Lung (tissue), 11 donors: ENCODE measurements at regions not wholly inside any gene's neighbourhood (a gene's known extent, or its start where the extent isn't known, plus 50 kb on each side); places are given as distances from the start of the nearest gene placed in this dataset.

Experiments used
- ATAC-seq: fragments of 200-7000 bp; cut with Tn5 transposase; one replicate; pipeline ENCODE4 v1.9.1; 2020; ENCODE audit warnings: moderate number of reproducible peaks; ENCODE audit not compliant: insufficient read depth, low FRiP score
- DNase-seq, 3 donors: peaks; one replicate each; pipeline ENCODE4 v3.0.0-alpha.2; 2013 to 2017
- H3K27ac ChIP-seq, 2 donors: one replicate each; pipeline ENCODE4 v1.5.1; 2013; ENCODE audit warnings: mild to moderate bottlenecking in 2 of 2, moderate library complexity in 2 of 2, control low read depth in 1 of 2, inconsistent platforms in 1 of 2, low read depth in 1 of 2, low read length in 1 of 2
- H3K27me3 ChIP-seq, 3 donors: one replicate each; pipeline ENCODE4 v1.5.1; 2013; ENCODE audit warnings: low read length in 2 of 3; ENCODE audit not compliant: control insufficient read depth in 3 of 3, insufficient read depth in 3 of 3
- H3K36me3 ChIP-seq, 4 donors: one replicate each; pipeline ENCODE4 v1.5.1; 2013; ENCODE audit warnings: low read length in 4 of 4, mild to moderate bottlenecking in 1 of 4, moderate library complexity in 1 of 4; ENCODE audit not compliant: control insufficient read depth in 4 of 4, insufficient read depth in 4 of 4
- H3K4me1 ChIP-seq, 5 donors: one replicate each; pipeline ENCODE4 v1.5.1; 2013; ENCODE audit warnings: low read length in 5 of 5, mild to moderate bottlenecking in 2 of 5, moderate library complexity in 1 of 5; ENCODE audit not compliant: control insufficient read depth in 5 of 5, insufficient read depth in 5 of 5
- H3K4me3 ChIP-seq: one replicate; pipeline ENCODE4 v1.5.1; 2013; ENCODE audit warnings: mild to moderate bottlenecking, control low read depth, moderate library complexity
- H3K9ac ChIP-seq, 2 donors: one replicate each; pipeline ENCODE4 v1.5.1; 2013; ENCODE audit warnings: low read length in 2 of 2, control low read depth in 1 of 2; ENCODE audit not compliant: insufficient read depth in 1 of 2
- H3K9me3 ChIP-seq, 4 donors: one replicate each; pipeline ENCODE4 v1.5.1; 2013; ENCODE audit warnings: low read length in 3 of 4, mild to moderate bottlenecking in 1 of 4, moderate library complexity in 1 of 4; ENCODE audit not compliant: control insufficient read depth in 4 of 4, insufficient read depth in 3 of 4
- CTCF ChIP-seq: IDR thresholded peaks from 2 replicates; pipeline ENCODE4 v1.5.1; 2012; ENCODE audit warnings: mild to moderate bottlenecking; ENCODE audit errors: control extremely low read depth, extremely low read depth
- WGBS, 2 donors: extraction: QIAGEN DNeasy Blood & Tissue Kit; methylation state at CpG; one replicate each; pipeline ENCODE4 v1.1.7; 2013; 5-methylcytosine and 5-hydroxymethylcytosine counted together
- donor health status: control.
- donor health status: control.
- donor health status: Bipolar disorder and iron deficiency.
- donor health status: healthy.
- donor health status: DM: yes; HTN: yes; CAD: no.

- ATAC-seq (no peak), DNase-seq (no peak)
- no peaks in the 10 kb centered on the region for H3K4me1 ChIP-seq
- WGBS, 2 donors = 77 to 89% methylated on average over 3 of the region's 3 CpGs
- H3K9ac ChIP-seq = no peak overlapping the region
- no peak overlapping the region for H3K27ac ChIP-seq
- H3K36me3 ChIP-seq = no peaks in the 10 kb centered on the region
- H3K4me3 ChIP-seq = no peak overlapping the region
- TF ChIP-seq CTCF = no peak
- no peaks in the 10 kb centered on the region for H3K27me3 ChIP-seq
- H3K9me3 ChIP-seq = no peaks in the 10 kb centered on the region
Observed at GRCh38 chr18:45435810-45436209, 179.5 kb upstream of the SLC14A2 start.

GRCh38 chr18:45437366-45437765 lies 177.9 kb upstream of the SLC14A2 start:
- Histone ChIP-seq H3K9ac (no peak overlapping the region), H3K27ac (no peak overlapping the region), H3K4me1 (no peaks in the 10 kb centered on the region), H3K36me3 (no peaks in the 10 kb centered on the region), H3K9me3 (no peaks in the 10 kb centered on the region), H3K27me3 (no peaks in the 10 kb centered on the region), H3K4me3 (no peak overlapping the region)
- no peak for ATAC-seq
- no peak for DNase-seq
- WGBS, 2 donors = 95 to 97% methylated on average over 9 of the region's 9 CpGs
- TF ChIP-seq CTCF = no peak

GRCh38 chr18:45439851-45440645 lies 175.2 kb upstream of the SLC14A2 start:
- no peak overlapping the region for H3K4me3 ChIP-seq
- 70 to 76% methylated on average over 2 of the region's 2 CpGs for WGBS, 2 donors
- H3K36me3 ChIP-seq = no peaks in the 10 kb centered on the region
- no peak for TF ChIP-seq CTCF
- no peaks in the 10 kb centered on the region for H3K9me3 ChIP-seq
- DNase-seq = no peak
- H3K9ac ChIP-seq = no peak overlapping the region
- no peak for ATAC-seq
- no peak overlapping the region for H3K27ac ChIP-seq
- H3K27me3 ChIP-seq = no peaks in the 10 kb centered on the region
- no peaks in the 10 kb centered on the region for H3K4me1 ChIP-seq
